Mesenchymal stem cell (in vitro differentiated cells and primary cell): ENCODE measurements at regions not wholly inside any gene's neighbourhood (a gene's known extent, or its start where the extent isn't known, plus 50 kb on each side); places are given as distances from the start of the nearest gene placed in this dataset.

Experiments
- DNase-seq: peaks from one replicate; pipeline ENCODE4 v3.0.0-alpha.2; 2013
- H2AFZ ChIP-seq: one replicate; pipeline ENCODE4 v1.6.1; 2013; ENCODE audit warnings: low read depth, mild to moderate bottlenecking, control low read depth, inconsistent platforms, low read length, moderate library complexity
- H2AK5ac ChIP-seq: 2 replicates; pipeline ENCODE4 v1.6.1; 2013; ENCODE audit warnings: low read length, moderate library complexity, mild to moderate bottlenecking, inconsistent platforms; ENCODE audit not compliant: severe bottlenecking
- H2BK120ac ChIP-seq: one replicate; pipeline ENCODE4 v1.6.1; 2013; ENCODE audit warnings: low read depth, mild to moderate bottlenecking, inconsistent platforms, low read length, moderate library complexity
- H2BK12ac ChIP-seq, 2 experiments: one replicate each; pipeline ENCODE4 v1.6.1; 2013; ENCODE audit warnings: inconsistent platforms in 2 of 2, low read length in 2 of 2, mild to moderate bottlenecking in 2 of 2, moderate library complexity in 2 of 2, control low read depth in 1 of 2
- H2BK15ac ChIP-seq: one replicate; pipeline ENCODE4 v1.6.1; 2013; ENCODE audit warnings: mild to moderate bottlenecking, low read depth, inconsistent platforms; ENCODE audit not compliant: poor library complexity, severe bottlenecking
- H2BK5ac ChIP-seq: 2 replicates; pipeline ENCODE4 v1.6.1; 2013; ENCODE audit warnings: low read depth, mild to moderate bottlenecking, low read length, control low read depth, inconsistent platforms; ENCODE audit not compliant: poor library complexity, severe bottlenecking
- H3K14ac ChIP-seq, 2 experiments: one replicate each; pipeline ENCODE4 v1.6.1; 2013; ENCODE audit warnings: inconsistent platforms in 2 of 2, low read length in 2 of 2, control low read depth in 1 of 2, mild to moderate bottlenecking in 1 of 2, moderate library complexity in 1 of 2
- H3K18ac ChIP-seq, 2 experiments: one replicate each; pipeline ENCODE4 v1.6.1; 2013; ENCODE audit warnings: inconsistent platforms in 2 of 2, low read length in 2 of 2, control low read depth in 1 of 2, low read depth in 1 of 2, mild to moderate bottlenecking in 1 of 2
- H3K23ac ChIP-seq, 2 experiments: one replicate each; pipeline ENCODE4 v1.6.1; 2013; ENCODE audit warnings: inconsistent platforms in 2 of 2, low read length in 2 of 2, mild to moderate bottlenecking in 2 of 2, moderate library complexity in 2 of 2, control low read depth in 1 of 2
- H3K27ac ChIP-seq: 2 replicates; pipeline ENCODE4 v1.5.1; 2013; ENCODE audit warnings: mild to moderate bottlenecking, moderate library complexity, low read length, control low read depth, inconsistent platforms; ENCODE audit not compliant: poor library complexity, severe bottlenecking
- H3K27me3 ChIP-seq, 2 experiments: 2 replicates each; pipeline versions ENCODE4 v1.6.1 to v1.7.0; 2013; ENCODE audit warnings: low read length in 2 of 2, mild to moderate bottlenecking in 2 of 2, moderate library complexity in 2 of 2, control low read depth in 1 of 2, inconsistent platforms in 1 of 2; ENCODE audit not compliant: control insufficient read depth in 1 of 2, insufficient read depth in 1 of 2
- H3K36me3 ChIP-seq, 2 experiments: 2 replicates each; pipeline versions ENCODE4 v1.6.1 to v1.7.0; 2013; ENCODE audit warnings: low read length in 2 of 2, control low read depth in 1 of 2, inconsistent platforms in 1 of 2, low read depth in 1 of 2, mild to moderate bottlenecking in 1 of 2; ENCODE audit not compliant: insufficient read depth in 2 of 2, control insufficient read depth in 1 of 2
- H3K4ac ChIP-seq, 2 experiments: one replicate each; pipeline ENCODE4 v1.6.1; 2013; ENCODE audit warnings: inconsistent platforms in 2 of 2, low read length in 2 of 2, mild to moderate bottlenecking in 2 of 2, moderate library complexity in 2 of 2, control low read depth in 1 of 2, low read depth in 1 of 2
- H3K4me1 ChIP-seq: 2 replicates; pipeline ENCODE4 v1.6.1; 2013; ENCODE audit warnings: low read depth, low read length, control low read depth; ENCODE audit not compliant: control insufficient read depth, insufficient read depth
- H3K4me2 ChIP-seq: 2 replicates; pipeline ENCODE4 v1.6.1; 2013; ENCODE audit warnings: low read length, mild to moderate bottlenecking, inconsistent platforms; ENCODE audit not compliant: poor library complexity, severe bottlenecking
- H3K4me3 ChIP-seq, 2 experiments: 2 replicates each; pipeline versions ENCODE4 v1.5.1 to v1.7.0; 2013; ENCODE audit warnings: low read length in 2 of 2, mild to moderate bottlenecking in 2 of 2, control low read depth in 1 of 2, low read depth in 1 of 2; ENCODE audit not compliant: insufficient read depth in 1 of 2
- H3K79me1 ChIP-seq: replicated peaks from 2 replicates; pipeline ENCODE4 v1.6.1; 2013; ENCODE audit warnings: mild to moderate bottlenecking, control low read depth, low read length, inconsistent platforms; ENCODE audit not compliant: poor library complexity, severe bottlenecking
- H3K9ac ChIP-seq: 2 replicates; pipeline ENCODE4 v1.7.0; 2013; ENCODE audit warnings: mild to moderate bottlenecking, low read length, moderate library complexity
- H3K9me3 ChIP-seq: 2 replicates; pipeline ENCODE4 v1.7.0; 2013; ENCODE audit warnings: mild to moderate bottlenecking, low read length; ENCODE audit not compliant: control insufficient read depth
- H4K8ac ChIP-seq: one replicate; pipeline ENCODE4 v1.6.1; 2013; ENCODE audit warnings: inconsistent platforms, mild to moderate bottlenecking, low read length, moderate library complexity
- H4K91ac ChIP-seq: one replicate; pipeline ENCODE4 v1.6.1; 2013; ENCODE audit warnings: mild to moderate bottlenecking, low read length, inconsistent platforms
- WGBS: methylation state at CpG from one replicate; pipeline ENCODE4 v1.1.7; 2013; ENCODE audit warnings: mixed read lengths; 5-methylcytosine and 5-hydroxymethylcytosine counted together

- H3K79me1 ChIP-seq, result no peaks in the 10 kb centered on the region
- H2BK15ac ChIP-seq, result no peak overlapping the region
- H3K27me3 ChIP-seq, result no peaks in the 10 kb centered on the region
- H3K23ac ChIP-seq, result no peak overlapping the region
- H3K4me2 ChIP-seq, result no peak overlapping the region
- DNase-seq, result no peak
- no peak overlapping the region for H2BK12ac ChIP-seq
- H3K36me3 ChIP-seq, result no peaks in the 10 kb centered on the region
- H3K14ac ChIP-seq, result no peak overlapping the region
- H3K27ac ChIP-seq, result no peak overlapping the region
- WGBS, result 43% methylated on average over 1 of the region's 2 CpGs
- H3K4ac ChIP-seq, result no peak overlapping the region
- H2AFZ ChIP-seq, result no peak overlapping the region
- H2BK120ac ChIP-seq, result no peak overlapping the region
- no peaks in the 10 kb centered on the region for H3K4me1 ChIP-seq
- H3K4me3 ChIP-seq, result no peak overlapping the region
- no peak overlapping the region for H3K9ac ChIP-seq
- H2BK5ac ChIP-seq, result no peak overlapping the region
- no peaks in the 10 kb centered on the region for H3K9me3 ChIP-seq
- no peak overlapping the region for H2AK5ac ChIP-seq
- no peak overlapping the region for H4K8ac ChIP-seq
- no peak overlapping the region for H3K18ac ChIP-seq
- H4K91ac ChIP-seq, result no peak overlapping the region
Measured at GRCh38 chr6:126232671-126233070, 107.2 kb upstream of the CENPW start.

DNA sequence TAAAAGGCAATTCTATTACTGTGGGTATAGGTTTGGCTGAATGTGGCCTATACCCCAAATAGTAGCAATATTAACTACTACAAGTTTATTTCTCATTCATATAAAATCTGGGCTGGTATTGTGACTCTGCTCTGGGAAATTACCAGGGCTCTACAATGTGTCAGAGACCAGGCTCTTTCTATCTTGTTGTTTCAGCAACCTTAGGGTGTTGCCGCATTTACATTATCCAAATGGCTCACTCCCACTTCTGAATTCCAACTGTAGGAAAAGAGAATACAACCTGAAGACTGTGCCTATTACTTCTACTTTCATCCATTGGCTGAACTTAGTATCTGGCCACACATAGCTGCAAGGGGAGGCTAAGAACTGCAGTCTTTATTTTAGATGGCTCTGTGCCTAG, 106.7 kb upstream of the CENPW start:
- no peaks in the 10 kb centered on the region for H3K27me3 ChIP-seq
- no peak overlapping the region for H2AK5ac ChIP-seq
- no peaks in the 10 kb centered on the region for H3K9me3 ChIP-seq
- no peaks in the 10 kb centered on the region for H3K4me1 ChIP-seq
- no peak overlapping the region for H2AFZ ChIP-seq
- no peak overlapping the region for H2BK5ac ChIP-seq
- no peaks in the 10 kb centered on the region for H3K36me3 ChIP-seq
- H3K14ac ChIP-seq, result no peak overlapping the region
- H3K4me2 ChIP-seq, result no peak overlapping the region
- no peaks in the 10 kb centered on the region for H3K79me1 ChIP-seq
- DNase-seq, result no peak
- H3K27ac ChIP-seq, result no peak overlapping the region
- H4K8ac ChIP-seq, result no peak overlapping the region
- no peak overlapping the region for H3K4me3 ChIP-seq
- H3K9ac ChIP-seq, result no peak overlapping the region
- H2BK120ac ChIP-seq, result no peak overlapping the region
- H3K4ac ChIP-seq, result no peak overlapping the region
- H2BK12ac ChIP-seq, result no peak overlapping the region
- no peak overlapping the region for H3K18ac ChIP-seq
- no peak overlapping the region for H4K91ac ChIP-seq
- no peak overlapping the region for H3K23ac ChIP-seq
- 100% methylated on average over 1 of the region's 1 CpG for whole genome bisulfite sequencing
- no peak overlapping the region for H2BK15ac ChIP-seq

DNA sequence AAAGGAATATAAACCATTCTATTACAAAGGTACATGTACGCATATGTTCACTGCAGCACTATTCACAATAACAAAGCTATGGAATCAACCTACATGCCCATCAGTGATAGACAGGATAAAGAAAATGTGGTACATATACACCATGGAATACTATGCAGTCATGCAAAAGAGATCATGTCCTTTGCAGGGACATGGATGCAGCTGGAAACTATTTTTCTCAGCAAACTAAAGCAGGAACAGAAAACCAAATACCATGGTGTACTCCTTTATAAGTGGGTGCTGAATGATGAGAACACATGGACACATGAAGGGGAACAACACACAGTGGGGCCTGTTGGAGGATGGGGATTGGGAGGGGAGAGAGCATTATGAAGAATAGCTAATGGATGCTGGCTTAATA, 104.6 kb upstream of the CENPW start:
- Histone ChIP-seq H3K14ac (no peak overlapping the region), H3K4me1 (no peaks in the 10 kb centered on the region), H2BK15ac (no peak overlapping the region), H3K4me3 (no peak overlapping the region), H3K23ac (no peak overlapping the region), H3K79me1 (no peaks in the 10 kb centered on the region), H3K9me3 (no peaks in the 10 kb centered on the region), H2BK120ac (no peak overlapping the region), H3K27me3 (no peaks in the 10 kb centered on the region), H3K4ac (no peak overlapping the region), H3K18ac (no peak overlapping the region), H2AK5ac (no peak overlapping the region), H3K9ac (no peak overlapping the region), H4K8ac (no peak overlapping the region), H2BK12ac (no peak overlapping the region), H2AFZ (no peak overlapping the region), H2BK5ac (no peak overlapping the region), H3K4me2 (no peak overlapping the region), H3K36me3 (no peaks in the 10 kb centered on the region), H3K27ac (no peak overlapping the region), H4K91ac (no peak overlapping the region)
- DNase-seq, result no peak
- 100% methylated on average over 1 of the region's 1 CpG for WGBS

DNA sequence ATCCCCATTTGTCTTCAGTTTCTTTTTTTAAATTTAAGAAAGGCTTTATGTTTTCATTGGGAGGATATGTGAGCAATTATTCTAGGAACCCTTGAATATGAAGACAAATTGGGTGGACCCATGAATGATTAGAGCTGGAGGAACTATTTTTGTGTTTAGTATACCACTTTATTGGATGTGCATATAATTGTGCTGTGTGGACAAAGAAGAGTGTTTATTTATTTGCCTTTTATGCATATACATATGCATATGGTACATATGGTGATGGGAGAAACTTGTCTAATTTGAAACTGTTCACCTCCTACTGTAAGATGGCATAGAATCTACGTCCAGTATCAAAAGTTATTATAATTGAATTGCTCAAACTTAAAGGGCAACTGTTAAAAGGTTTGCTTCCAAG, 94.8 kb upstream of the CENPW start:
- Histone ChIP-seq H3K9ac (no peak overlapping the region), H3K4me1 (no peaks in the 10 kb centered on the region), H4K8ac (no peak overlapping the region), H3K4ac (no peak overlapping the region), H3K18ac (no peak overlapping the region), H2BK15ac (no peak overlapping the region), H2BK12ac (no peak overlapping the region), H2BK120ac (no peak overlapping the region), H3K14ac (no peak overlapping the region), H3K79me1 (no peaks in the 10 kb centered on the region), H3K4me3 (no peak overlapping the region), H3K4me2 (no peak overlapping the region), H3K36me3 (no peaks in the 10 kb centered on the region), H3K23ac (no peak overlapping the region), H2AK5ac (no peak overlapping the region), H3K9me3 (no peaks in the 10 kb centered on the region), H2AFZ (no peak overlapping the region), H3K27me3 (no peaks in the 10 kb centered on the region), H4K91ac (no peak overlapping the region), H3K27ac (no peak overlapping the region), H2BK5ac (no peak overlapping the region)
- DNase-seq, result no peak
- no CpG with 5 or more reads among the region's 1 CpG for WGBS
